Mammary epithelial cell (primary cell): ENCODE measurements at regions not wholly inside any gene's neighbourhood (a gene's known extent, or its start where the extent isn't known, plus 50 kb on each side); places are given as distances from the start of the nearest gene placed in this dataset.

ENCODE experiments used
- CTCF ChIP-seq, 2 donors: IDR thresholded peaks in 1 of 2; conservative IDR thresholded peaks in 1 of 2; 2 replicates each; pipeline ENCODE4 v1.5.1; 2011 to 2012; ENCODE audit warnings: inconsistent platforms in 2 of 2, low read length in 2 of 2, mild to moderate bottlenecking in 2 of 2, control low read depth in 1 of 2, low read depth in 1 of 2; ENCODE audit not compliant: insufficient read depth in 1 of 2; ENCODE audit errors: extremely low read depth in 1 of 2
- EZH2 ChIP-seq: IDR thresholded peaks from 2 replicates; pipeline ENCODE4 v1.6.1; 2012; ENCODE audit warnings: low read length, inconsistent platforms, borderline replicate concordance

- TF ChIP-seq CTCF (conservative IDR thresholded peaks at IDR 0.05 in 1 of 2, IDR thresholded peaks at IDR 0.05 in 1 of 2; ENCODE audit: extremely low read depth in 1 of 2, insufficient read depth in 1 of 2, low read depth in 1 of 2, low read length in 2 of 2) (no peak), EZH2 (no peak)
Measured at GRCh38 chr4:78662658-78663057, 111.1 kb downstream of the ANXA3 start.
